ENCODE measurements at regions not wholly inside any gene's neighbourhood (a gene's known extent, or its start where the extent isn't known, plus 50 kb on each side); places are given as distances from the start of the nearest gene placed in this dataset.
"Not testable (repeated sequence)": the region's sequence is repeated elsewhere in the genome, so short reads cannot be mapped to it uniquely, and the experiment has no call there.

- TF ChIP-seq CTCF, POLR2A, EP300 (IDR thresholded peaks at IDR 0.05): not testable (repeated sequence)
Measured at GRCh38 chr22:23472376-23472775, 107.7 kb downstream of the IGLL1 start.
